Smooth muscle cell (in vitro differentiated cells): ENCODE measurements at regions not wholly inside any gene's neighbourhood (a gene's known extent, or its start where the extent isn't known, plus 50 kb on each side); places are given as distances from the start of the nearest gene placed in this dataset.

ENCODE experiments used
- DNase-seq: peaks from one replicate; lab custom pipeline; 2025; ENCODE audit not compliant: unreplicated experiment; lab: John Stamatoyannopoulos, UW
- H2AFZ ChIP-seq: fragments of 200-600 bp; sonication (generic); 2 replicates; pipeline ENCODE4 v1.6.0; 2016; ENCODE audit warnings: antibody characterized with exemption, low read depth, mild to moderate bottlenecking
- H3F3A ChIP-seq: fragments of 200-600 bp; sonication (generic); 2 replicates; pipeline ENCODE4 v1.6.0; 2017; ENCODE audit warnings: antibody characterized with exemption, low read depth
- H3K27ac ChIP-seq: fragments of 200-600 bp; sonication (generic); 2 replicates; pipeline ENCODE4 v1.5.1; 2016; ENCODE audit warnings: low read depth, mild to moderate bottlenecking
- H3K27me3 ChIP-seq: fragments of 200-600 bp; sonication (generic); 2 replicates; pipeline ENCODE4 v1.6.1; 2016; ENCODE audit warnings: low read depth, mild to moderate bottlenecking
- H3K36me3 ChIP-seq: fragments of 200-600 bp; sonication (generic); 2 replicates; pipeline ENCODE4 v1.5.1; 2016; ENCODE audit warnings: low read depth
- H3K4me1 ChIP-seq: fragments of 200-600 bp; sonication (generic); 2 replicates; pipeline ENCODE4 v1.5.1; 2016; ENCODE audit warnings: low read depth
- H3K4me2 ChIP-seq: fragments of 200-600 bp; sonication (generic); 2 replicates; pipeline ENCODE4 v1.6.0; 2016; ENCODE audit warnings: mild to moderate bottlenecking
- H3K4me3 ChIP-seq: fragments of 200-600 bp; sonication (generic); 2 replicates; pipeline ENCODE4 v1.5.1; 2016; ENCODE audit warnings: mild to moderate bottlenecking
- H3K79me2 ChIP-seq: fragments of 200-600 bp; sonication (generic); 2 replicates; pipeline ENCODE4 v1.6.0; 2016; ENCODE audit warnings: low read depth, mild to moderate bottlenecking
- H3K9ac ChIP-seq: fragments of 200-600 bp; sonication (generic); 2 replicates; pipeline ENCODE4 v1.6.0; 2016; ENCODE audit warnings: low read depth
- H3K9me3 ChIP-seq: fragments of 200-600 bp; sonication (generic); replicated peaks from 2 replicates; pipeline ENCODE4 v1.5.1; 2016; ENCODE audit warnings: low read depth
- H4K20me1 ChIP-seq: fragments of 200-600 bp; sonication (generic); 2 replicates; pipeline ENCODE4 v1.6.0; 2016; ENCODE audit warnings: low read depth
- CTCF ChIP-seq: fragments of 200-600 bp; sonication (generic); IDR thresholded peaks from 2 replicates; pipeline ENCODE4 v1.5.1; 2017; ENCODE audit warnings: borderline replicate concordance, mild to moderate bottlenecking, antibody characterized with exemption; ENCODE audit not compliant: insufficient read depth, poor library complexity, severe bottlenecking
- WGBS: methylation state at CpG from one replicate; pipeline ENCODE4 v1.1.7; 2016; ENCODE audit warnings: low lambda C conversion rate; 5-methylcytosine and 5-hydroxymethylcytosine counted together

GRCh38 chr2:160628811-160629210 lies 135.2 kb upstream of the RBMS1 start:
- H3K9me3 ChIP-seq: no peaks in the 10 kb centered on the region
- H3F3A ChIP-seq: no peaks in the 10 kb centered on the region
- H3K4me1 ChIP-seq: peaks cover 5% of the 10 kb centered on the region
- WGBS: 86% methylated on average over 3 of the region's 3 CpGs
- no peak overlapping the region for H2AFZ ChIP-seq
- no peaks in the 10 kb centered on the region for H3K36me3 ChIP-seq
- H3K9ac ChIP-seq: no peak overlapping the region
- no peak for TF ChIP-seq CTCF
- no peak overlapping the region for H3K4me3 ChIP-seq
- no peak for DNase-seq
- no peaks in the 10 kb centered on the region for H3K27me3 ChIP-seq
- H3K4me2 ChIP-seq: no peak overlapping the region
- H3K79me2 ChIP-seq: no peaks in the 10 kb centered on the region
- H3K27ac ChIP-seq: no peak overlapping the region
- H4K20me1 ChIP-seq: no peaks in the 10 kb centered on the region

- Histone ChIP-seq H3K79me2 (no peaks in the 10 kb centered on the region), H3K27me3 (no peaks in the 10 kb centered on the region), H2AFZ (peak overlapping the region; percentile 90), H3K27ac (no peak overlapping the region), H3K4me3 (no peak overlapping the region), H3K9me3 (no peaks in the 10 kb centered on the region), H3K4me1 (peaks cover 14% of the 10 kb centered on the region), H3K36me3 (no peaks in the 10 kb centered on the region), H4K20me1 (no peaks in the 10 kb centered on the region), H3K4me2 (peak overlapping the region; percentile 46), H3K9ac (no peak overlapping the region), H3F3A (peaks cover 5% of the 10 kb centered on the region)
- 50% methylated on average over 5 of the region's 5 CpGs for WGBS
- no peak for DNase-seq
- TF ChIP-seq CTCF: no peak
Observed at GRCh38 chr2:160630801-160631590, 137.4 kb upstream of the RBMS1 start.

GRCh38 chr2:160632084-160632975 lies 138.7 kb upstream of the RBMS1 start:
- Histone ChIP-seq H3K79me2 (no peaks in the 10 kb centered on the region), H2AFZ (peak overlapping the region; percentile 90), H3F3A (peaks cover 7% of the 10 kb centered on the region), H3K27ac (no peak overlapping the region), H3K9ac (no peak overlapping the region), H3K27me3 (no peaks in the 10 kb centered on the region), H3K4me3 (no peak overlapping the region), H3K36me3 (no peaks in the 10 kb centered on the region), H3K4me2 (peak overlapping the region; percentile 25), H3K9me3 (no peaks in the 10 kb centered on the region), H3K4me1 (peaks cover 14% of the 10 kb centered on the region), H4K20me1 (no peaks in the 10 kb centered on the region)
- DNase-seq: no peak
- no peak for TF ChIP-seq CTCF
- 57% methylated on average over 7 of the region's 7 CpGs for WGBS
